ENCODE measurements at regions not wholly inside any gene's neighbourhood (a gene's known extent, or its start where the extent isn't known, plus 50 kb on each side); places are given as distances from the start of the nearest gene placed in this dataset.

- no peaks in the 10 kb centered on the region for H3K9me1 ChIP-seq (replicated peaks; ENCODE audit: control insufficient read depth, extremely low read depth, insufficient read depth, low read length)
- intact Hi-C loops (cut with micrococcal nuclease) = no loop called here
- ChIA-PET CTCF (interaction anchor here (0.8 kb wide), 1 partner anchor 9 kb away, joined by 4 read pairs; no protein-coding TSS in a partner anchor), POLR2A (no interaction called here)
- H3K79me2 ChIP-seq (ENCODE audit: control insufficient read depth, insufficient read depth, low read length) = no peaks in the 10 kb centered on the region
- TF ChIP-seq EZH2 (IDR thresholded peaks at IDR 0.05; ENCODE audit: borderline replicate concordance, low read depth, low read length, severe bottlenecking) (no peak), POLR2A (IDR thresholded peaks at IDR 0.05; ENCODE audit: low read depth, low read length) (no peak), FOS (IDR thresholded peaks at IDR 0.05; ENCODE audit: borderline replicate concordance, insufficient read depth, low read length) (no peak), JUN (IDR thresholded peaks at IDR 0.05; ENCODE audit: borderline replicate concordance, insufficient read depth, insufficient read length, low read depth) (no peak), MAX (IDR thresholded peaks at IDR 0.05; ENCODE audit: insufficient read depth, insufficient read length) (no peak), CTCF (IDR thresholded peaks at IDR 0.05; ENCODE audit: extremely low read depth in 1 of 2, insufficient read depth in 1 of 2, low read depth in 1 of 2, low read length in 2 of 2) (no peak), MYC (IDR thresholded peaks at IDR 0.05; ENCODE audit: low read depth, low read length) (no peak), GATA2 (IDR thresholded peaks at IDR 0.05; ENCODE audit: insufficient read depth, insufficient read length, low read depth, low read length) (no peak), POLR2AphosphoS5 (IDR thresholded peaks at IDR 0.05; ENCODE audit: insufficient read depth, low read depth, low read length) (no peak)
- no peak overlapping the region for H3K27ac ChIP-seq (ENCODE audit: insufficient read depth, low read depth, low read length)
- H3K9ac ChIP-seq (replicated peaks; ENCODE audit: extremely low read depth, insufficient read depth, low read length) = no peak overlapping the region
- peaks cover 0 to 2% of the 10 kb centered on the region in 2 experiments for H3K27me3 ChIP-seq (ENCODE audit: control insufficient read depth in 2 of 2, insufficient read depth in 2 of 2, low read length in 2 of 2)
- BruUV-seq (replicated peaks) = no TSS peak
- H3K4me1 ChIP-seq (ENCODE audit: control insufficient read depth, extremely low read depth, insufficient read depth, low read length) = no peaks in the 10 kb centered on the region
- H4K20me1 ChIP-seq (replicated peaks; ENCODE audit: control insufficient read depth, extremely low read depth, insufficient read depth, low read length) = no peaks in the 10 kb centered on the region
- FAIRE-seq = no peak
- no peak overlapping the region for H2AFZ ChIP-seq (ENCODE audit: low read depth, low read length)
- no peak for DNase-seq (ENCODE audit: low read depth, low spot score)
- H3K36me3 ChIP-seq (ENCODE audit: control insufficient read depth in 2 of 2, extremely low read depth in 1 of 2, insufficient read depth in 2 of 2, low read length in 2 of 2) = no peaks in the 10 kb centered on the region
- no peaks in the 10 kb centered on the region for H3K9me3 ChIP-seq (replicated peaks; ENCODE audit: control insufficient read depth, insufficient read depth, low read length)
- dilution Hi-C loops (cut with MboI; ENCODE audit: extremely low pct_ligation_motif_present, low sequenced_read_pairs) = no loop called here
- H3K4me2 ChIP-seq (ENCODE audit: insufficient read depth, low read length) = no peak overlapping the region
- no peak overlapping the region for H3K4me3 ChIP-seq (replicated peaks in 1 of 3; ENCODE audit: insufficient read depth in 1 of 3, low read depth in 1 of 3, low read length in 3 of 3)
Measured at GRCh38 chr3:34066328-34066727, 267.9 kb downstream of the PDCD6IP start.

Data from endothelial cell of umbilical vein (primary cell).